ENCODE measurements at regions not wholly inside any gene's neighbourhood (a gene's known extent, or its start where the extent isn't known, plus 50 kb on each side); places are given as distances from the start of the nearest gene placed in this dataset.

GRCh38 chr2:155115846-155116245 is 417.4 kb downstream of the KCNJ3 start:
- Mint-ChIP-seq H3K4me1 (ENCODE audit: low read depth) (no peaks in the 10 kb centered on the region), H3K36me3 (ENCODE audit: low read depth) (peaks cover 4% of the 10 kb centered on the region; the same call in 1 of the 2 replicates), H3K27ac (no peak overlapping the region), H3K9me3 (peaks cover 44% of the 10 kb centered on the region), H3K27me3 (ENCODE audit: insufficient read depth) (no peaks in the 10 kb centered on the region), H3K4me3 (no peak overlapping the region)
- TF ChIP-seq CTCF (IDR thresholded peaks at IDR 0.05) = no peak
- DNase-seq = no peak

- Mint-ChIP-seq H3K4me1 (ENCODE audit: low read depth) (no peaks in the 10 kb centered on the region), H3K27me3 (ENCODE audit: insufficient read depth) (no peaks in the 10 kb centered on the region), H3K9me3 (peaks cover 43% of the 10 kb centered on the region), H3K4me3 (no peak overlapping the region), H3K36me3 (ENCODE audit: low read depth) (peaks cover 4% of the 10 kb centered on the region; the same call in 1 of the 2 replicates), H3K27ac (no peak overlapping the region)
- DNase-seq = no peak
- no peak for TF ChIP-seq CTCF (IDR thresholded peaks at IDR 0.05)
Observed at GRCh38 chr2:155111070-155111469, 412.6 kb downstream of the KCNJ3 start.

- TF ChIP-seq CTCF (IDR thresholded peaks at IDR 0.05) = no peak
- Mint-ChIP-seq H3K27ac (no peak overlapping the region), H3K9me3 (peaks cover 28% of the 10 kb centered on the region), H3K36me3 (ENCODE audit: low read depth) (peaks cover 4% of the 10 kb centered on the region; the same call in 1 of the 2 replicates), H3K4me1 (ENCODE audit: low read depth) (no peaks in the 10 kb centered on the region), H3K27me3 (ENCODE audit: insufficient read depth) (no peaks in the 10 kb centered on the region), H3K4me3 (no peak overlapping the region)
- no peak for DNase-seq
Observed at GRCh38 chr2:155109527-155109926, 411.0 kb downstream of the KCNJ3 start.

GRCh38 chr2:155100261-155100660 is 401.8 kb downstream of the KCNJ3 start:
- H3K4me3 Mint-ChIP-seq = no peak overlapping the region
- H3K27me3 Mint-ChIP-seq (ENCODE audit: insufficient read depth) = peaks cover 1% of the 10 kb centered on the region; the same call in 1 of the 2 replicates
- no peak overlapping the region for H3K27ac Mint-ChIP-seq
- no peak for TF ChIP-seq CTCF (IDR thresholded peaks at IDR 0.05)
- H3K36me3 Mint-ChIP-seq (ENCODE audit: low read depth) = peaks cover 5% of the 10 kb centered on the region; the same call in 1 of the 2 replicates
- H3K4me1 Mint-ChIP-seq (ENCODE audit: low read depth) = no peaks in the 10 kb centered on the region
- peaks cover 59% of the 10 kb centered on the region for H3K9me3 Mint-ChIP-seq
- DNase-seq = no peak

GRCh38 chr2:155099784-155100183 is 401.3 kb downstream of the KCNJ3 start:
- Mint-ChIP-seq H3K4me3 (no peak overlapping the region), H3K4me1 (ENCODE audit: low read depth) (no peaks in the 10 kb centered on the region), H3K9me3 (peaks cover 60% of the 10 kb centered on the region), H3K27me3 (ENCODE audit: insufficient read depth) (peaks cover 1% of the 10 kb centered on the region; the same call in 1 of the 2 replicates), H3K36me3 (ENCODE audit: low read depth) (peaks cover 5% of the 10 kb centered on the region; the same call in 1 of the 2 replicates), H3K27ac (no peak overlapping the region)
- no peak for DNase-seq
- TF ChIP-seq CTCF (IDR thresholded peaks at IDR 0.05) = no peak

- peaks cover 5% of the 10 kb centered on the region; the same call in 1 of the 2 replicates for H3K36me3 Mint-ChIP-seq (ENCODE audit: low read depth)
- H3K4me1 Mint-ChIP-seq (ENCODE audit: low read depth) = no peaks in the 10 kb centered on the region
- no peak for TF ChIP-seq CTCF (IDR thresholded peaks at IDR 0.05)
- H3K27me3 Mint-ChIP-seq (ENCODE audit: insufficient read depth) = peaks cover 1% of the 10 kb centered on the region; the same call in 1 of the 2 replicates
- H3K9me3 Mint-ChIP-seq = peaks cover 46% of the 10 kb centered on the region
- H3K4me3 Mint-ChIP-seq = no peak overlapping the region
- H3K27ac Mint-ChIP-seq = no peak overlapping the region
- no peak for DNase-seq
Observed at GRCh38 chr2:155095613-155096012, 397.1 kb downstream of the KCNJ3 start.
